ENCODE measurements at regions not wholly inside any gene's neighbourhood (a gene's known extent, or its start where the extent isn't known, plus 50 kb on each side); places are given as distances from the start of the nearest gene placed in this dataset.
A peak's percentile ranks its signal among the peaks of the same experiment; 100 is the strongest.
"Not testable (repeated sequence)": the region's sequence is repeated elsewhere in the genome, so short reads cannot be mapped to it uniquely, and the experiment has no call there.

DNA sequence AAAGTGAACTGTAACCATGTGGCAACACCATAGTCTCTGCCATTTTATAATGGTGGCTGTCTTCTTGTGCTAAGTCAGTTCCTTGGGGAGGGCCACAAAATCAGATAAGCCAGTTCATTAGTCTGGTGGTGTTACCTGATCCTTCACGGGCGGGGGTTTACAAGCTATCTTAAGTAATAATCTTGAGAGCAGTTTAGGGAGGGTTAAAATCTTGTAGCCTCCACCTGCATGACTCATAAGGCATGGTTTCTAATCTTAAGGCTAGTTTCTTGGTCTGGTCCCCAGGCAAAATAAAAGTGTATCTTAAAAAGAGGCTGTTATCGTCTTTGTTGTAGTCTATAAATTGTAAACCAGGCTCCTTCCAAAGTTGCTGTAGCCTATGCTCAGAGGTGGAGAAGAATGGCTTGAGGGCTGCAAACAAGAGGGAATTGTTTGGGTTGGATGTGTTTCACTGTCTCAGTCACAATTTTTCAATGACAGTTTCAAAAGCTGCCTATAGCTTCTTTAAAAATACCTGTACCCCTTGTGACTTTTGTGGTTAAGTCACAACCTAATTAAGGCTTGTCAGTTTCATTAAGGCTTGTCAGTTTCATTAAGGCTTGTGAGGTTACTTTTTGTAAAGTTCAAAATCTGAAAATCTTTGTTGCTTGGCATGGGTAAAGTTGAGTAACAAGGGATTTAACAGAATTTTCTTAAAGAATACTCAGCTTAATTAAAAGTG lies 135.7 kb downstream of the RPS4Y2 start:
- no peak for DNase-seq (ENCODE audit: low read depth in 1 of 2, low spot score in 1 of 2)

GRCh38 chrY:20925350-20926091 lies 169.6 kb downstream of the RPS4Y2 start:
- peak in 1 of 2 donors; percentile 7 for DNase-seq (ENCODE audit: low read depth in 1 of 2, low spot score in 1 of 2)

DNA sequence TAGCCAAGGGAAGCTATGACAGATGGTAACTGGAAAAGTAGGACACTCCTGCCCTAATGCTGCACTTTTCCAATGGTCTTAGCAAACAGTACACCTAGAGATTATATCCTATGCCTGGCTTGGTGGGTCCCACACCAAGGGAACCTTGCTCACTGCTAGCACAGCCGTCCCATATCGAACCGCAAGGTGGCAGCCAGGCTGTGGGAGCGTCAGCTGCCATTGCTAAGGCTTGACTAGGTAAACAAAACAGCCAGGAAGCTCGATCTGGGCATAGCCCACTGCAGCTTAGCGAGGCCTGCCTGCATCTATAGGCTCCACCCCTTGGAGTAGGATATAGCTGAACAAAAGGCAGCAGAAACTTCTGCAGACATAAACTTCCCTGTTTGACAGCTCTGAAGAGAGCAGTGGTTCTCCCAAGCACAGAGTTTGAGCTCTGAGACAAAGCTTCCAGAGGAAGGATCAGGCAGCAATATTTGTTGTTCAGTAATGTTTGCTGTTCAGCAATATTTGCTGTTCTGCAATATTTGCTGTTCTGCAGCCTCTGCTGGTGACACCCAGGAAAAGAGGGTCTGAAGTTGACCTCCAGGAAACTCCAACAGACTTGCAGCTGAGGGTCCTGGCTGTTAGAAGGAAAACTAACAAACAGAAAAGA lies 173.9 kb downstream of the RPS4Y2 start:
- no peak for DNase-seq (ENCODE audit: low read depth in 1 of 2, low spot score in 1 of 2)

DNA sequence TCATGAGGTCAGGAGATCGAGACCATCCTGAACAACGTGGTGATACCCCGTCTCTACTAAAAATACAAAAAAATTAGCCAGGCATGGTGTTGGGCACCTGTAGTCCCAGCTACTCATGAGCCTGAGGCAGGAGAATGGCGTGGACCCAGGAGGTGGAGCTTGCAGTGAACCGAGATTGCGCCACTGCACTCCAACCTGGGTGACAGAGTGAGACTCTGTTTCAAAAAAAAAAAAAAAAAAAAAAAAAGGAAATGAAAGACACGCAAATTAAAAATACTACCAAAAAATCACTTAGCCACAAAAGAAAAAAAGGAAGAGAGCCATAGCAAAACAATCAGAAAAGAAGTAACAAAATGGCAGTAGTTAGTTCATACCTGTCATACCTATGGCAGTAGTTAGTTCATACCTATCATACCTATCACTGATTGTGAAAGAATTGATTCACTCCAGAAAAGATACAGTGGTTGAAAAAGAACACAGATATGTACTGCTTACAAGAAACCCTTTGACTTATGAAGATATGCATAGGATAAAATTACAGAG lies 180.9 kb downstream of the RPS4Y2 start:
- not testable (repeated sequence) for DNase-seq (ENCODE audit: low read depth in 1 of 2, low spot score in 1 of 2)

DNA sequence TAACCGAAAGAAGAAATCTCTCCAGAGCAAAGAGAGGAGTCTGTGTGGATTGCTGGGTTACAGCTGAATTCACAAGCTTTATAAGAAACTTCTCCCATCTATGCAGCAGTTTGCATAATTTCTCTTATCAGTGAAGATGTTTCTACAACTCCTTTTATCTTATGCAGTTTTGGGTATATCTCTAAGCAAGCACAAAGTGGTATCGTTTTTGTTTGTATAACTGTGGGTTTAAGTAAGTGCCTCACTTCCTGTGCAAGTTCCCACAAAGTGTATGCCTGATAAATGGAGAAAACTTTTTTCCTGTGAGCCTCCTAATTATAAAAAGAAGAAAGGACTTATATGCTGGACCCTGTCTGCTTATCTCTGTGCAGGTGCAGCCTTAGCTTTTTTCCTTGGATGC lies 205.6 kb downstream of the RPS4Y2 start:
- DNase-seq (ENCODE audit: low read depth in 1 of 2, low spot score in 1 of 2) = no peak

DNA sequence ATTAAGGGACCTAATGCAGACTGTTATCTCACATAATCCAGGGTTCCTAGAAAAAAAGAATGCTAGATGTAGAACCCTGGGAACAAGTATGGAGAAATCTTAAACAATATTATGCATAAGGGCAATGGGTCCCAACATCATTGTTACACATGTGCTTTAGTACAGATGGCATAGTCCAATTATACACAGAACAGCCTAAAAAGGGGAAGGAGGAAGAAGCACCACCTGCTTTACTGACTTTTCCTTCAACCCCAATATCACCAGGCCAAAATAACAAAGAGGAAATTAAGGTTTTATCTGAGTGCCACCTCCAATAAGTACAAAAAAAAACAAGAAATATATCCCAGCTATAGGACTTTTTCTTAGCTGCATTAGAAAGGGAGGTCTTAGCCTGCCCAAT lies 211.9 kb downstream of the RPS4Y2 start:
- no peak for DNase-seq (ENCODE audit: low read depth in 1 of 2, low spot score in 1 of 2)

DNA sequence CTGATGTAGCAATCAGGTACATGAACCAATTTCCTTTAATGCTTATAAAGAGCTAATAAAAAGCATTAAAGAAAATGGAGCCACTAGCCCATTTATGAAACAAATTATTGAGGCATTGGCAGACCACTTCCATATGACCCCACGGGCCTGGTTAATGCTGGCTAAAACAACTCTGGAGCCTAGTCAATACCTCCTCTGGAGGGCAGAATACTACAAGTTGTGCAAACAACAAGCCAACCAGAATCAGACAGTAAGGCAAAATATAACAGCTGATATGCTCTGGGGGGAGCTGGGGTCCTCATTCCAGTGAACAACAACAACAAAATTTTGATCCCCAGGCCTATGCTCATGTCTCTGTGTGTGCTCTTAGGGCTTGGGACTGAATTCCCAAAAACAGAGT lies 212.3 kb downstream of the RPS4Y2 start:
- no peak for DNase-seq (ENCODE audit: low read depth in 1 of 2, low spot score in 1 of 2)

- DNase-seq (ENCODE audit: low read depth in 1 of 2, low spot score in 1 of 2) = no peak
Observed at GRCh38 chrY:20971371-20971770, 215.5 kb downstream of the RPS4Y2 start.

DNA sequence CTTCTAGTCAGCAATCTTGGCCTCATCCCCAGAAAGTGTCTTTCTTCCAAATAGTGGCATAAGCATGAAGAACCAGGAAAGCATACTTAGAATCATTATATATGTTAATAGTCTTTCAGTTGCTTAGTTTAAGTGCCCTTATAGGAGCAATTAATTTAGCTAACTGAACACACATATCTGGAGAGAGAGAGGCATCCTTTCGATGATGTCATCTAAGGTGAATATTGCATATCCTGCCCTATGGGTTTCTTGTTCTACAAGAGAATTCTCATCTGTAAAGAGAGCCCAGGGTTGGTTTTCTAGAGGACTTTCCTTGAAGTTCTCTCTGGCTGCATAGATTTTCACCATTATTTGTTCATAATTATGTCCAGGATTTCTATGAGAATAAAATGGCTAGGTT lies 230.1 kb downstream of the RPS4Y2 start:
- DNase-seq (ENCODE audit: low read depth in 1 of 2, low spot score in 1 of 2) = no peak

GRCh38 chrY:20990123-20990522 lies 234.2 kb downstream of the RPS4Y2 start:
- no peak for DNase-seq (ENCODE audit: low read depth in 1 of 2, low spot score in 1 of 2)

GRCh38 chrY:20990869-20991548 lies 235.1 kb downstream of the RPS4Y2 start:
- DNase-seq (ENCODE audit: low read depth in 1 of 2, low spot score in 1 of 2) = no peak

GRCh38 chrY:20997355-20997754 lies 241.4 kb downstream of the RPS4Y2 start:
- DNase-seq (ENCODE audit: low read depth in 1 of 2, low spot score in 1 of 2) = no peak

DNA sequence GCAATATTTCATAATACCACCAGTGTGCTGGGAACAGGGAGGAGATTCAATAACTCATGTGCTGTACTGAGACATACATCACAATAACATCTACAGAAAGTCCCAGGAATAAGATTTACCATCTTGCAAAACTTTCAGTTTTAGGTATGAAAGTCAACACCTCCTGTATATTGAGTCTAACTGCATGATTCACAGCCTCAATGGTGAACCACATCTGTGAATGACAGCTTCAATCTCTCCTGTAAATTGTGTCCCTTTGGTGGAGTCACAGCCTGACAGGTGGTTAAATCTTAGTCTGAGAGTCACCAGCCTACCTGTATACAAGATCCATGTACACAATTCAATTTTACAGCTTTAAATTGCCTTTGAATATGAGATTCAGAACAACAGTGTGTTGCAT lies 242.1 kb downstream of the RPS4Y2 start:
- DNase-seq (ENCODE audit: low read depth in 1 of 2, low spot score in 1 of 2) = no peak

- DNase-seq (ENCODE audit: low read depth in 1 of 2, low spot score in 1 of 2) = no peak
Observed at GRCh38 chrY:20998483-20998882, 242.6 kb downstream of the RPS4Y2 start.

DNA sequence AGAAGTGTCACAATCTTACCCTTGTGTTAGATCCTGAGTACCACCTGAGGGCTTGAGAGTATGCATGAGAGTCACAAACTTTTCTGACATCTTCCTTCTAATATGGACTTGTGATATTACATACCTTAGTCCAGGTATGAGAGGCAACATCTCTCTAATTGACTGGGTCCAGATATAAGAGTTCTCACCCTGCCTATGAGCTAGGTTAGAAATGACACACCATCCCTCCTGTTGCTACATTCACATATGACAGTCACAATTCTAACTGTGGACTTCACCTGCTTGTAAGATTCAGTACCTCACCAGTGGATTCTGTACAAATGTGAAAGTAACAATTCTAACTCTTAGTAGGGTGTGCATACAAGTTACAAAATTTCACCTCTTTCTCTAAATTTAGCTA lies 245.2 kb downstream of the RPS4Y2 start:
- no peak for DNase-seq (ENCODE audit: low read depth in 1 of 2, low spot score in 1 of 2)

DNA sequence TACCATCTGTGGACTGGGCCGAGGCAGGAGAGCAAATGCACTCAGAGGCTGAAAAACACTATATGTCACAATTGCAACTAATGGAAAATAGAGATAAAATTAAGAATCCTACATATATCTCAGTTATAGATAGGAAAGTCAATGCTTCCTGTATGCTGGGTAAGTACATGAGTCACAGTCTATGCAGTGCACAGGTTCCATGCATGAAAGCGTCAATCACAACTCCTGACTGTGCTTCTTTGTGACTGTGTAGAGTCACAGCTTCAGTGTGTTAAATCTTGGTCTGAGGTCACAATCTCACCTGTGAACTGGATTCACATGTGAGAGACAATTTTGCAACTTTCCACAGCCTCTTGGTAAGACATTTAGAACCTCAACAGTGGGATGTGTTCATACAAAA lies 247.2 kb downstream of the RPS4Y2 start:
- DNase-seq (ENCODE audit: low read depth in 1 of 2, low spot score in 1 of 2) = no peak

- no peak for DNase-seq (ENCODE audit: low read depth in 1 of 2, low spot score in 1 of 2)
Observed at GRCh38 chrY:21005531-21005930, 249.6 kb downstream of the RPS4Y2 start.

DNA sequence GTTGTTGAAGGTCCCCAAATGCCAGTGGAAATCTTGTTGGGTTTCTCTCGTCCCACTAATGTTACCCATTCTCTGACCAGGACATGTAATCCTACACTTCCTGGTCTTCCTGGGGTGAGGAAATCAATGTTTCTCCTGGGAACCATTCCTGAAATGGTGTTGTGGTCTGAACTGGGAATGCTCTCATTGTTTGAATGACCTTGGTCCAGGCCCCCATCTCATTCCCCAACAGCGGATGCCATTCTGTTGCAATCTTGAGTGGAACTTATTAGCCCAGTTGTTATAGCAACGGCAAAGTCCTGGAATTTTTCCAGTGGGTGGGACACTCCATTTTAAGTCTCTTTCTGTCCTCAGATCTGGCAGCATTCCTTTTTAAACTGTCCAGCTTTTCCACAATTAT lies 265.9 kb downstream of the RPS4Y2 start:
- no peak for DNase-seq (ENCODE audit: low read depth in 1 of 2, low spot score in 1 of 2)

DNA sequence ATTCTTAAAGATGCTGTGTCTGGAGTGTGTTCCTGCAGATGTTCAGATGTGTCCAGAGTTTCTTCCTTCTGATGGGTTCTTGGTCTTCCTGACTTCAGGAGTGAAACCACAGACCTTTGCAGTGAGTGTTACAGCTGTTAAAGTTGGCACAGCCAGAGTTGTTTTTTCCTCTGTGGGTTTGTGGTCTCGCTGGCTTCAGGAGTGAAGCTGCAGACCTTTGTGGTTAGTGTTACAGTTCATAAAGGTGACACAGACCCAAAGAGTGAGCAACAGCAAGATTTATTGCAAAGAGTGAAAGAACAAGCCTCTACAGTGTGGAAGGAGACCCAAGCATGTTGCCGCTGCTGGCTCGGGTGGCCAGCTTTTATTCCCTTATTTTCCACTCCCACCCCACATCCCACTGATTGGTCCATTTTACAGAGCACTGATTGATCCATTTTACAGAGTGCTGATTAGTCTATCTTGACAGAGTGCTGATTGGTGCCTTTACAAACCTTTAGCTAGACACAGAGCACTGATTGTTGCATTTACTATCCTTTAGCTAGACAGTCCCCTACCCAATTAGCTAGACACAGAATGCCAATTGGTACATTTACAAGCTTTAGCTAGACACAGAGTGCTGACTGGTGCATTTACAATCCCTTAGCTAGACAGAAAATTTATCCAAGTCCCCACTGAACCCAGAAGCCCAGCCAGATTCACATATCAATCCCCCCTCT lies 266.6 kb downstream of the RPS4Y2 start:
- DNase-seq (ENCODE audit: low read depth in 1 of 2, low spot score in 1 of 2) = no peak

DNA sequence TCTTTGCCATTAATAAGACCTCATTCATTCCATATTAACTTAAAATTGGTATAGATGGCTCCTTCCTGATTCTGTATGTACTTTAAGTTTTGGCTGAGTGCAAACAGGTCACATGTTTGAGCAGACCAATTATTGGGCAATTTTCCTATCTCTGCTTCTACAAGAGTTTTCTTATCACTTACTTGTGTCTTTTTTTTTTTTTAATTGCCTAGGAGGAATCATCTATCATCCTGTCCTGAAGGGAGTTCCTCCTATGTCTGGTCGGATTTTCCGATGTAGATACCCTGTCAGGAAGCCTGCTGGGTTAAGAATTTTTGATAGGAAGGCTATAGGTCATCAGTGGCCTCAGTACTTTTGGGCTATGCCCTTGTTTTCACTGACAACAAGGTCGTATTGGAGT lies 268.0 kb downstream of the RPS4Y2 start:
- DNase-seq (ENCODE audit: low read depth in 1 of 2, low spot score in 1 of 2) = no peak

- no peak for DNase-seq (ENCODE audit: low read depth in 1 of 2, low spot score in 1 of 2)
Observed at GRCh38 chrY:21028506-21028905, 272.6 kb downstream of the RPS4Y2 start.
